Erythroblast (primary cell): ENCODE measurements at regions not wholly inside any gene's neighbourhood (a gene's known extent, or its start where the extent isn't known, plus 50 kb on each side); places are given as distances from the start of the nearest gene placed in this dataset.

Source experiments
- GATA1 ChIP-seq: IDR thresholded peaks from 2 replicates; pipeline ENCODE4 v1.6.1; 2011; ENCODE audit warnings: low read depth, mild to moderate bottlenecking, control low read depth, low read length, moderate library complexity
- POLR2A ChIP-seq: IDR thresholded peaks from 2 replicates; pipeline ENCODE4 v1.6.1; 2011; ENCODE audit warnings: mild to moderate bottlenecking, low read length

- TF ChIP-seq POLR2A (no peak), GATA1 (no peak)
Measured at GRCh38 chr7:51456431-51457060, 139.9 kb upstream of the COBL start.
